NCI-H187 (cell line): ENCODE measurements at regions not wholly inside any gene's neighbourhood (a gene's known extent, or its start where the extent isn't known, plus 50 kb on each side); places are given as distances from the start of the nearest gene placed in this dataset.
"Not testable (repeated sequence)": the region's sequence is repeated elsewhere in the genome, so short reads cannot be mapped to it uniquely, and the experiment has no call there.

Source experiments
- DNase-seq, 2 experiments: peaks; one replicate each; lab custom pipeline; 2025; lab: John Stamatoyannopoulos, UW

DNA sequence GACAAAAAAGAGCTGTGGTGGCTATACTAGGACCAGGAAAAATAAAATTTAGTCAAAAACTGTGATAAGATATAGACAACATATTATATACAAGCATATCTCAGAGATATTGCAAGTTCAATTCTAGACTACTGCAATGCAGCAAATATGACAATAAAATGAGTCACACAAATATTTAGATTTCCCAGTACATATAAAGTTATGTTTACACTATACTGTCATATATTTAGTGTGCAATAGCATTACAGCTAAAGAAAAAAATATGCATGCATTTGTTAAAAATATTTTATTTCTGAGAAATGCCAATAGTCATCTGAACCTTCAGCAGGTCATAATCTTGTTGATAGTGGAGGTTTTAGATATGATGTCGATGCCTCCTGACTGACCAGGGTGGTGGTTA, 72.1 kb downstream of the AKR1C4 start:
- no peak for DNase-seq

DNA sequence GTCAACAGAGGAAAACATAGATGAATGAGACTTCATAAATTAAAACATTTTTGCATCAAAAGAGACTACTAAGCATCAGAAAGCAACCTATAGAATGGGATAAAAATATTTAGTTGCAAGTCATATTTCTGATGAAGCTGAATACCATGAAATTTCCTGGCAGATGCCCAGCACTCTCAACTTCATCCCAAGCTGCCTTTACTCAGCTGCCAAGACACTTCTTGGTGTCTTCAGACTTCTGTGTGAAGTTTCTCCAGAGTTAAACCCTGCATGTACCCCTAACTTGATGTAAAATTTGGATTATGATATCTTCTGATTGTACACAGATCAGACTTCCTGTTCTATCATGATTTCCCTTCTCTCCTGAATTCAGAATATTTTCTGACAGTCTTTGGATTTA, 73.2 kb downstream of the AKR1C4 start:
- no peak for DNase-seq

DNA sequence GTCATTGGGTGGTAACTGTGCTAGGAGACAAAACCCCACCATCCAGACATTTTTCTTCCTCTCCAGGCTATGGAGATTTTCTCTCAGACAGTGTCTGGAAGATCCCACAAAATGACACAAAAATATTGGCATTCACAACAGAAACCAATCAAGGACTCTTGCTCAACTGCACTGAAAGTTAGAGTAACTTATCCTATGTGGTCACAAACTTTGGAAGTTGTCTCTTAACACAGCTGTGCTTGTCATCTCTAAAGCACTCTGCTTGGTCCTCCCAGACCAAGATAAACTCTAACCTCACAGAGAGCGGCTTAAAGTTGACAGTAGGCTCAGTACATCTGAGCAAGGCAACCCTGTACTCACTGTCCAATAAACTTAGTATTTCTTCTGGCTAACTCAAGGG, 74.9 kb downstream of the AKR1C4 start:
- DNase-seq: no peak

DNA sequence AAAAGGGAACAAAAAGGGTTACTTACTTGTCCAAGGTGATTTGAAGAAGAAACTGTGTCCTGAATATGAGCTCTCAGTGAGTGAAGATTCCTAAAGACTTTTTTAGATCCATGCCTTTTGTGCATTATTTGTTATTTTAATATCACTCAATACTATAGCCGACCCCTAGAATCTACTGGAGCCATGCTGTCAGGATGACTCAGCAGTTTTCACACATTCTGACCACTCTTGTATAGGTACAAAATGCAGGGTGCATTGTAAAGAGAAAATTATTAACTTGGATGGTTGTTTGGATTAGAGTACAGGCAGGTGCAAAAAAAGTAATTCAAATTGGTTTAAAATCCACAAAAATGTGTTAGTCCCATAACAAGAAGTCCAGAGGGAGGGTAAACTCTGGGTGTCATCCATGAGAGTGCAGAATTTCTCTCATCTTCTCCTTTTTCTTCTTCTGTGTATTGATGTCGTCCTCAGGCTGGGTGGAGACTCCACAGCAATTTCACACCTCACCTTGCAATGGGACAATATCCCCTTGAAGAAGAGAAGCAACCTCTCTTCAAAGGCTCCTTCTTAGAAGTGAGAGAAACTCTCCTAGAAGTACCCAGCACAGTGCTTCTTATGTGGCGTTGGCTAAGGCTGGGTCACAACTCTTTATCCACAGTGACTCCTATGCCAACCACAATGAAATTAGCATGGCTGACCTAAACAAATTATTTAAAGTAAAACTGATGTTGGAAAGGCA, 75.6 kb downstream of the AKR1C4 start:
- no peak for DNase-seq

DNA sequence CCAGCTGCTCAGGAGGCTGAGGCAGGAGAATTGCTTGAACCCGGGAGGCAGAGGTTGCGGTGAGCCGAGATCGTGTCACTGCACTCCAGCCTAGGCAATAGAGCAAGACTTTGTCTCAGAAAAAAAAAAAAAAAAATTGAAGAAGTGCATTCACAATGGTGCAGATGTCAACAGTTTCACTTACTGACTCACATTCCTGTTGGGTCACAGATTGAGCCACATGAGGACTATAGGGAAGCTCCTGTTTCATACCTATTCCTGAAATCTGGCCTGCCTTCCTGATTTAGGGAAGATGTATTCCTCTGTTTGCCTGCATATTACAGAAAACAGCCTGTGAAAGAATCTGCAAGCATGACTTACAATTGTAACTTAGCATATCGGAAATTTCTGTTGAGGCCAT, 78.2 kb downstream of the AKR1C4 start:
- DNase-seq: no peak

DNA sequence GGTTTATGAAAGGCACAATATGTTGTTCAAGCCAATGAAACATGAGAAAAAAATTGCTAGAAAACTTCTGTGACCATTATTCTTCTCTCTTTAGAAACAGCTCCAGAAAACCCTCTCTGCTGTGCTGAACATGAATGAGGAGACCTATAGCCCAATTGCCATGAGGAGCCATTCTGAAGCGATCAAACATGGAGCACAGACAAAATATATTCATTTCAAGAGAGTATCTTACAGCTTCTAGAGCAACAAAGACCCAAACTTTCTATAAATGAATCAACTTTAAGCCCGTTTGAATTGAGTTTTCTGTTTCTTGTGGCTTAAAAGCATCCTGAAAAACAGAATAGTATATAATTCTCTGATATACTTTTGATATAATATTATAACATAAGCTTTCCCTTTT, 83.4 kb upstream of the UCN3 start:
- no peak for DNase-seq

DNA sequence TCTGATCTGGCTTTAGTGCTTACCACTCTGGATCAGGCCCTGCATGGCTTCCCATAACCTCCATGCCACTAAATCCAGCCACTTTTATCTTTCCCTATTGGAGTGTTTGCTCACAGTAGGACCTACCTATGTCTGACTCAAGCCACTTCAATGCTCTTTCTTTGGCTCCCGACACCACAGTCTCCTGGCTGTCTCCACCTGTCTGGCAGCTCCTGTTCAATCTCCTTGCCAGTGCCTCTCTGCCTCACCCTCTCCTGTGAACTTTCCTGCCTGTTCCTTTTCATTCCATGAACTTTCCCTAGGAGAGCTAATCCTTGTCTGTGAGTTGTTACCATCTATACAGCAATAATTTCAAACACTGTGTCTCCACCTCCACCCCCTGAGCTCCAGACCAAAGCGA, 82.6 kb upstream of the UCN3 start:
- no peak for DNase-seq

DNA sequence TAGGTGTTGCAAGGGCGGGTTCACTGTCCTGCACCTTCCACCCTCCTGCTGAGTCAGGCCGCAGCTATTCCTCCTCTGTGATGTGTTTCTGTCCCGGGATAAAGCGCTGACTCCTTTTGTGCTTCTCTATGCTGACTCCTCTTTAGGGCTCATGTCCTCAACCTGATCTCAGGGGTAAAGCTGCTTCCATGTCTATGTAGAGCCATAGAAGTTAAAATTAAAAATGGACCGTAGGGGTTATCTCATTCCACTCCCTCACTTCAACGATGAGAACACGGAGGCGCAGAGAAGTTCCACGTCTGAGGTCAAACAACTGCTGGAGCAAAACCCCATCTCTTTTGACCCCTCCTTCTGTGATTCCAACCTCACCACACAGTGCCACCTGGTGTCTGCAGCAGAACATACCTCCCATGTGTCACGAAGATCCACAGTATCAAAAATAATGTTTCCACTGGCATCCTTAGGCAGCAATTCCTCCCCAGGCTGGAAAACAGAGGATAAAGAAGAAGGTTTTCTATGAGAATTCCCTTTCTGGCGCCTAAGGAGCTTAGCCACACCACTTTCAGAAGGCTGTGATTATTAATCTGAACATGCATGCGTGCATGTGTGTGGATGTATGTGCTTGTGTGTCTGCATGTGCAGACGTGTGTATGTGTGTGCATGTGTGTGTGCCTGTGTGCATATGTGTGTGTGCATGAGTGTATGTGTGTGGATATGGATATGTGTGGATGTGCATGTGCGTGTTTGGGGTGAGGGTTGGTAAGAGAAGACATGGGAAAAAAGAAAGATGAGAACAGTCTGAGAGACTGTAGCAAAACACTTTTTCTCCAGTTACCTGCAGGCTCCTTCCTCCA, 81.2 kb upstream of the UCN3 start:
- peak in 1 of 2 experiments; percentile 14 for DNase-seq

DNA sequence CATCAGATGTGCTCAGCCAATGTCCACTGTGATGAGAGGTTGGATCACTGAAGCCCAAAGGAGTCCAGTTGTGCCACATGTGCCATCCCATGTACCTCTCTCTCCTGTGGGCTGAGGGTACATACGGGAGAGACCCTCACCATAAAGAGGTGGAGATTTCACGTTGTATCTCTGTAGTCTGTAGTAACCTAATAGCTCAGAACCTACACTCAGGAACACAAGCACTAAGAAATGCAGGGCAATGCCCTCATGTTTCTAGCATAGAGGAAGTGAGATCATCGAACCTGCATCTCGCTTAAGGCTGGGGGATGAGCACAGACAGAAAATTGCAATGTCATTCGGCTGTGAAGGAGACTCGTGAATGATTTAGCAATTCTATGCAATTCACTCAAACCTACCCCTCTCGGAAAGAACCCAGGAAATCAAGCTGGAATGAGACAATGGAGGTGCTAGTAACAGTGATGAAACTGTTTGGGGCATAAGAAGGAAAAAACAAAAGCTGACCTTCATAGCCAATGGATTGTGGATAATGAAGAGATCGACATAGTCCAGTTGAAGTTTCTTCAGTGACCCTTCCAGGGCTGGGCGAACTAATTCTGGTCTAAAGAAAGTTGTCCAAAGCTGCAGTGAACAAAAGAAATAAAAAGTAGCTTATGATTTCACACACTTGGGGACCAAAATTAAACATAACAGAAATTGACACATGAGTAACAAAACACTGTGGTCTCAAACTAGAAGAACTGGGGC, 80.3 kb upstream of the UCN3 start:
- no peak for DNase-seq

DNA sequence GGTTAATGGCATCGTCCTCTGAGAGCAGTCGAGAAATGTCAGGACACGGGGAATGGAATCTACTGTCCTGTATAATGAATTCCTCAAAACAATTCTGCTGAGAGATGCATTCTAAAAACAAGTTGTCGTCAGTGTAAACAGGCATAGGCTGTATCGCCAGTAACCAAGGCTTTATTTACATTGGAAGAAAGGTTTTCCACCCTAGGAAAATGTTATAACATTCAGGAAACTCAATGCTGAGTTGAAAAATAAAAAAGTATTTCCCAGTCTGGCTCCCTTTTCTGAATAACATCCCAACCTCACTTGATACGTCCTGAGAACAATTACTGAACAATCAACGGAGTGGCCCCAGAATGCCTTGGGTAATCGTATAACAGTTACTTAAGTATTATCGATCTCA, 79.6 kb upstream of the UCN3 start:
- DNase-seq: no peak

DNA sequence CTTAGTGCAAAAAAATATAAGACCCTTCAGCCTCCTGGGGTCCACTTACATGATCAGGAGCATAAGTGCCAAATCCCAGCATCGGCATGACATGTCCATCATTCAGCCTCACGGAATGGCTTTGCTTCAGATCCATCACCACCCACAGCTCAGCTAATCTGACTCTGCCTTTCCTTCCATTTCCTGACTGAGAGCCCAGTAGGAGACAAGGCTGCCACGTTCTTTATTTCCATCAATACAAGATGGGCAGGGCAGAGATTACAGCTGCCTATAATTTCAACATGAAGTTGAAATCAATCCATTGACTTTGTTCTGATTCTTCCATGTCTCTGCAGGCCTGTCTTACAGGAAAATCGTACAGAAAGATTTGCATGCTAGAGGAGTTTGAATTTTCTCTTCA, 76.4 kb upstream of the UCN3 start:
- DNase-seq: no peak

DNA sequence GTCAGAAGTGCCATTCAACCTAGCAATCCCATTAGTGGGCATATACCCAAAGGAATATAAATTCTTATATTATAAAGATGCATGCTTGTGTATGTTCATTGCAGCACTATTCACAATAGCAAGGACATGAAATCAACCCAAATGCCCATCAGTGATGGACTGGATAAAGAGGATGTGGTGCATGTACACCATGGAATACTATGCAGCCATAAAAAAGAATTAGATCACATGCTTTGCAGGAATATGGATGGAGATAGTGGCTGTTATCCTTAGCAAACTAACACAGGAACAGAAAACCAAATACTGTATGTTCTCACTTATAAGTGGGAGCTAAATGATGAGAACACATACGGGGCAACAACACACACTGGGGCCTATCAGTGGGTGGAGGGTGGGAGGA, 75.5 kb upstream of the UCN3 start:
- DNase-seq: not testable (repeated sequence)

DNA sequence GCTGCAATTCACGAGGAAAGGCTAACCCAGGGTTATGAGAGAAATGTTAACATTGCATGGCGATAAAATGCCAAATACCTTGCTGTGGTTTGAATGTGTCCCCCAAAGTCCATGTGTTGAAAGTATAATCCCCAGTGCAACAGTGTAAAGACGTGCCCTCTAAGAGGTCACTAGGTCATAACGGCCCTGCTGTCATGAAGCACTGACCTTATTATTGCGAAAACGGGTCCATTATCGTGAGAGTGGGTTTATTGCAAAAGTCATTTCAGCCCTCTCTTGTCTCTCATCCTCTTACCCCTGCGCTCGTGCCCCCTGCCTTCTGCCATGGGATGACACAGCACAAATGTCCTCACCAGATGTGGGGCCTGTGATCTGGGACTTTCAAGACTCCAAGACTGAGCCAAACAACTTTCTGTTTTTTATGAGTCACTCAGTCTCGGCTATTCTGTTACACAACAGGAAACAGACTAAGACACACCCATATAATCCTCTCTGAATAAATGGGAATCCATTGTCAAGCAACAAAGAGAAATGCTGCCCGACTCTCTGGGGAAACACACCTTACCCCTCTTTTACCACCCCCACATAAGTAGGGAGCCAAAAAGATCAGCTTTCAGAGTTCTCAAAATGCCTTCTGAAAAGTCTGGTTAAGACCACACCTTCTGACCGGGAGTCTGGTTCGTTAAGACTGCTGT, 73.1 kb upstream of the UCN3 start:
- DNase-seq: no peak

DNA sequence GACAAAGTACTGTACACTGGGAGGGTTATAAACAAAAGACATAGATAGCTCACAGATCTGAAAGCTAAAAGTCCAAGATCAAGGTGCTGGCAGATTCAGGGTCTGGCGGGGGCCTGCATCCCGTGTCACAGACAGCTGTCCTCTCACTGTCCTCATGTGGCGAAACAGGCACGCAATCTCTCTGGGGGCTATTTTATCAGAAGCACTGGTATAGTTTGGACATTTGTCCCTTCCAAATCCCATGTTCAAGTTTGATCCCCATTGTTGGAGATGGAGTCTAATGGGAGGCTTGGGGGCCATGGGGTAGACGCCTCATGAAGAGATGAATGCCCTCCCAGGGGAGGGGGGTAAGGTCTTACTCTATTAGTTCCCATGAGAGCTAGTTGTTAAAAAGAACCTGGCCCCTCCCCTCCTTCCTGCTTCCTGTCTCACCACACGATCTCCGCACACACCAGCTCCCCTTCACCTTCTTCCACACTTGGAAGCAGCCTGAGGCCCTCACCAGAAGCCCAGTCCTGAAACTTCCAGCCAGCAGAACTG, 72.5 kb upstream of the UCN3 start:
- no peak for DNase-seq

DNA sequence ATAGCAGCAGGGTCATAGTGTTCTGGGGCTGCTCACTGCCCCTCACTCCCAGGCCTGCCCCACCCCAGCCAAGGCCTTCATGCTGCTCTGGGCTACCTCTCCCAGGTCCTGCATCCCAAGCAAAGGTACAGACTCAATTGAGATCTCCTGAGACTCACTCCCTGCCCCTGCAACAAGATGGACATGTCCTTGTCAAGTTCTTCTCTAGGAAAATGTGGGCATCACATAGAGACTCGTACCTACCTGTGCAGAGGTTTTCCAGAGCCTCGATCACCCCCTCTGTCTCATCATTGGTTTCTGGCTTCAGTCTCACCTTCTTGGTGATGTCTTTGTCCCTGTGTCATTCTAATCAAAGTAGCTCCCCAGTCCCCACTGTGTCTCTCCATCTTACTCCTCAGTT, 71.8 kb upstream of the UCN3 start:
- not testable (repeated sequence) for DNase-seq

DNA sequence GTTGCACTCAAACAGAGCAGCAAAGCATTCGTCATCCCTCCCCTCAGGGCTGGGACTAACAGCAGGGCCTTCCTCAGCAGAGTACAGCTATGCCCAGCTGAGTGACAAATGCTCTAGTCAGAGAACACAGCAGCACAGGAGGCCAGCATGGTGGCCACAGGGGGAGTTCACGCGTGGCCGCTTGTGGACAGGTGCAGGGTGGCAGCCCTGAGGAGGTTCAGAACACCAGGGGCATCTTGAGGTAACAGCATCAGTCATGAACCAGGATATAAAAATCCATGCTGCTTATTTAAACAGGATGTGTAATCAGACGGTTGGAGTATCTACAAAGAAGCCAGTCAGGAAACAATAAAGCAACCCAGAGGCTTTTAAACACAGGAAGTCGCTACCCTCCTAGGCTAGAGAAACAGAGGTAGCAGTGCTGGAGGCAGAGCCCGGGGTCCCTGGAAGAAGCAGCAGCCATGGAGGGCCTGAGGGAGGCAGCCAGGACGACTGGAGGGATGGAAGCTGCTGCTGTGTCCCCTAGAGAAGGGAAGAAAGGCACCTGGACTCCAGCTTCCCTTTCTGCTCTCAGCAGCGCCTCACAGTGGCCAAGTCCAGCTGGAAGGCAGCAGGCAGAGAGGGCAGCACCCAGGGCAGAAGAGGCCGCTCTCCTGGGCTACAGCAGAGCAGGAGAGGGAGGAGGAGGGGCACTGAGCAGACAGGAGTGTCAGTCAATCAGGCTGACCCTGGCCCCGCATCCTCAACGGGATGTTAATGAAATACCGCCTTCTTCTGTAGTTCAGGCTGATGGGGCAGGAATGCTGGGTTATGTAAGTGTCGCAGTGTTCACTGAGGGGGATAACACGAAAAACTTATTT, 70.8 kb upstream of the UCN3 start:
- DNase-seq: peak in 1 of 2 experiments; percentile 3

DNA sequence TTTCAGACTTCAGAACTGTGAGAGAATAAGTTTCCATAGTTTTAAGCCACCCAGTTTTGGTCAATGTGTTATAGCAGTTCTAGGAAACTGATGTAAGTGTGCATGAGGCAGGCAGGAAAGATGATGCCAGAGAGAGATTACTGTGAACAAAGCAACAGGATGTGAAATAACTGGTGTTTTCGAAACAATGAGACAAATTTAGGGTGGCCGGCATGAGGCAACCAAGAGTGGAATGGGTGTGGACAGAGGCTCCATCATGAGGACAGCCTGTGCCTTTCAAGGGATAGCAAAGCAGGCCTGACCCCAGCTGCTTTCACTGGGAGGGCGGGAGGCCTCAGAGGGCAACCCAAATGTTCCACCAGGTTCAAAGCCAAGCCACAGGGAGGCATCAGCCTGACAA, 67.3 kb upstream of the UCN3 start:
- DNase-seq: no peak

DNA sequence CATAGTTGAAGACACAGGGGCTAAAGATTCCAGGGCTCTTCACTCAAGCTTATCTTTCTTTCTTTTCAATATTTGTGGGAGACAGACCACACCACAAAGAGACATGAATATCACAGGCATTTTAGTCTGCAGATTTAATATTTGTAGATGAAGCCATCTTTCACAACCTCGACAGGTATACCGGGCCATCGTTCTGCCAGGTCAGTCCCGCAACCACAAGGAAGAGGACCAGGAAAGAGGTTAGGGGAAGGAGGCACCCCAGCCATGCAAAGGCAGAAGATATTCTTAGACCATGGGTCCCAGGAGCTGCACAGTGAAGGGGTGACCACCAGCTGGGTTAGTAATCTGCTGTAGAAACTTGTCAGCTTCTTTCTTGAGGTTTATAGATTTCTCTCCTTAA, 66.8 kb upstream of the UCN3 start:
- DNase-seq: no peak

DNA sequence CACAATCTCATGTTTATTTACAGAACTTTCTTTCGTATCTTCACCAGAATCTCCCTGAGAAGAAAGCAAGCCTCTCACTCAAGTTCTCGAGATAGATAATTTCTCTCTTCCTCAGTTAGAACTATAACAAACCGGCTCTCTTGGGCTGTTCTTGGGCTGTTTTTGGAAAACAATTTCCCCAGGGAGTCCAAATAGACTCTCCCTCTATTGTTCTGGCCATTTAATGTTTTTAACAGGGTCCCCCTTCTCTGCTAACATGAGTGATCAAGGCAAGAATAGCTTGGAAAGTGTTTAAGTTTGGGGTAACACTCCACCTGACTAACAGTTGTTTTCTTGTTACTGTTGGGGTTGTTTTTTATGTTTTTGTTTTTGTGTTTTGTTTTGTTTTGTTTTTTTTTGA, 64.8 kb upstream of the UCN3 start:
- no peak for DNase-seq

DNA sequence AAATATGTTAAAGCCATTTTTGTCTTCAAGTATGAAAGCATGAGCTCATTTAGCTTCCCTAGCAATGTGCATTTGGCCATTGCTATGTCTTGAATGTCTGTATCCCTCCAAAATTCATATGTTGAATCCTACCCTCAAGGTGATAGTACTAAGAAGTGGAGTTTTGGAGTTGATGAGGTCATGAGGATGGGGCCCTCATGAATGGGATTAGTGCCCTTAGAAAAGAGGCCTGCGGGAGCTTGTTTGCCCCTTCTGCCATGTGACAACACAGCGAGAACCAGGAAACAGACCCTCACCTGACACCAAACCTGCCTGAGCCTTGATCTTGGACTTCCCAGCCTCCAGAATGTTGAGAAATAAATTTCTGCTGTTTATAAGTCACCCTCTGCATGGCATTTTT, 61.3 kb upstream of the UCN3 start:
- DNase-seq: no peak

DNA sequence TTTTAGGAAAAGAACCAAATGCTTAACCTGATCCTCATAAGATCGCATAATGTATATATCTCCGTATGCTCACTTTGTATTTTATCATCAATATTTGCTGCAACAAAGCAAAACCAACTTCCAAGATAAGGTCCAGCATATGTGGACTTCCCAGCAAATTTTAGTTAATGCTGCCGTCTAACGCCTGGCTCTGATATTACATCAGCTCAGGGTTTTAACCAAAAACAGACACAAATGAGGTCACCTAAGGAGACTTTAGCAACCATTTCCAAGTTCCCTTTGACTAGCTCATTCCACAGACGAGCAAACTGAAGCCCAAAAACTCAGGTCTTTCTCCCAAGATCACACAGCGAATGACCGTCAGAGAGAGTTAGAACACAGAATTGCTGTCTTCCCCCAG, 59.4 kb upstream of the UCN3 start:
- no peak for DNase-seq
